ENCODE measurements at regions not wholly inside any gene's neighbourhood (a gene's known extent, or its start where the extent isn't known, plus 50 kb on each side); places are given as distances from the start of the nearest gene placed in this dataset.

DNA sequence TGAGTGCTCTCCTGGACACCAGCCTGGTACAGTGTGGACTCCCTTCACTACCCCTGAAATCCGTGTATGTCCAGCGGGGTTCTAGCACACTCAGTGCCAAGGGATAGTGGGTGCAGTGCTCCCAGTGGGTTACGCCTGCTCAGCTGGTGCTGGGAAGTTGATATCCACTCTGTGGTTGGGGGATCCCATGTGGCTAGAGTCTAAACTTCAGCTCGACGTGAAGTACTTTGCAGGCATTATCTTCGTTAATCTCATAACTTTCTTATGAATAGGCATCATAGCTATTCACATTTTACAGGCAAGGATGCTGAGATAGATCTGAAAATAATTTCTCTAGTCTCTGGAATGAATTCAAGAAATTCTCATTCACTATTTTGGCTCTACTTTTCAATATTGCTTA lies 433.2 kb upstream of the HTR2A start:
- H3K4me3 ChIP-seq (ENCODE audit: control extremely low read depth in 1 of 5, extremely low read depth in 1 of 5, insufficient read depth in 1 of 5, low read depth in 2 of 5, low read length in 4 of 5), result no peak overlapping the region
- H3K4me1 ChIP-seq (ENCODE audit: control insufficient read depth in 2 of 2, insufficient read depth in 2 of 2, low read length in 2 of 2), result no peaks in the 10 kb centered on the region
- no peaks in the 10 kb centered on the region for H3K36me3 ChIP-seq (replicated peaks in 1 of 2; ENCODE audit: control extremely low read depth in 1 of 2, control insufficient read depth in 1 of 2, extremely low read depth in 1 of 2, insufficient read depth in 2 of 2, low read length in 1 of 2)
- WGBS (ENCODE audit: insufficient coverage), result 85% methylated on average over 3 of the region's 6 CpGs
- H3K27ac Mint-ChIP-seq, result no peak overlapping the region
- DNase-seq, result no peak
- H3K9ac ChIP-seq (ENCODE audit: low read length), result no peak overlapping the region
- H4K20me1 ChIP-seq (ENCODE audit: control insufficient read depth, insufficient read depth, low read length, poor library complexity, severe bottlenecking), result no peaks in the 10 kb centered on the region
- H3K27me3 Mint-ChIP-seq, result peaks cover 4% of the 10 kb centered on the region
- POLR2A ChIA-PET, result no interaction called here
- CTCF ChIA-PET, result no interaction called here
- H3K27me3 ChIP-seq (replicated peaks in 1 of 4; ENCODE audit: control extremely low read depth in 1 of 4, control insufficient read depth in 3 of 4, insufficient read depth in 4 of 4, low read length in 3 of 4), result no peaks in the 10 kb centered on the region
- no peak for ATAC-seq (ENCODE audit: low read depth)
- H3K4me2 ChIP-seq (replicated peaks; ENCODE audit: low read depth, low read length, poor library complexity, severe bottlenecking), result no peak overlapping the region
- H3K9me3 Mint-ChIP-seq (ENCODE audit: insufficient read depth), result no peaks in the 10 kb centered on the region
- no peak overlapping the region for H3K27ac ChIP-seq (ENCODE audit: low read length in 2 of 2)
- intact Hi-C loops (cut with micrococcal nuclease), result no loop called here
- no peak overlapping the region for H2AFZ ChIP-seq (ENCODE audit: insufficient read depth, low read depth, low read length, poor library complexity, severe bottlenecking)
- H3K4me1 Mint-ChIP-seq, result no peaks in the 10 kb centered on the region
- no peaks in the 10 kb centered on the region for H3K79me2 ChIP-seq (ENCODE audit: control insufficient read depth, insufficient read depth, low read length)
- no peak for TF ChIP-seq EZH2 (IDR thresholded peaks at IDR 0.05; ENCODE audit: borderline replicate concordance, insufficient read depth, low read depth, low read length, poor library complexity, severe bottlenecking)
- TF ChIP-seq, protein P1, sequence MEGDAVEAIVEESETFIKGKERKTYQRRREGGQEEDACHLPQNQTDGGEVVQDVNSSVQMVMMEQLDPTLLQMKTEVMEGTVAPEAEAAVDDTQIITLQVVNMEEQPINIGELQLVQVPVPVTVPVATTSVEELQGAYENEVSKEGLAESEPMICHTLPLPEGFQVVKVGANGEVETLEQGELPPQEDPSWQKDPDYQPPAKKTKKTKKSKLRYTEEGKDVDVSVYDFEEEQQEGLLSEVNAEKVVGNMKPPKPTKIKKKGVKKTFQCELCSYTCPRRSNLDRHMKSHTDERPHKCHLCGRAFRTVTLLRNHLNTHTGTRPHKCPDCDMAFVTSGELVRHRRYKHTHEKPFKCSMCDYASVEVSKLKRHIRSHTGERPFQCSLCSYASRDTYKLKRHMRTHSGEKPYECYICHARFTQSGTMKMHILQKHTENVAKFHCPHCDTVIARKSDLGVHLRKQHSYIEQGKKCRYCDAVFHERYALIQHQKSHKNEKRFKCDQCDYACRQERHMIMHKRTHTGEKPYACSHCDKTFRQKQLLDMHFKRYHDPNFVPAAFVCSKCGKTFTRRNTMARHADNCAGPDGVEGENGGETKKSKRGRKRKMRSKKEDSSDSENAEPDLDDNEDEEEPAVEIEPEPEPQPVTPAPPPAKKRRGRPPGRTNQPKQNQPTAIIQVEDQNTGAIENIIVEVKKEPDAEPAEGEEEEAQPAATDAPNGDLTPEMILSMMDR (IDR thresholded peaks at IDR 0.05), result no peak
- no peak overlapping the region for H3K4me3 Mint-ChIP-seq
- H3K9me3 ChIP-seq (ENCODE audit: control extremely low read depth in 1 of 3, control insufficient read depth in 2 of 3, insufficient read depth in 1 of 3, low read length in 2 of 3), result no peaks in the 10 kb centered on the region

DNA sequence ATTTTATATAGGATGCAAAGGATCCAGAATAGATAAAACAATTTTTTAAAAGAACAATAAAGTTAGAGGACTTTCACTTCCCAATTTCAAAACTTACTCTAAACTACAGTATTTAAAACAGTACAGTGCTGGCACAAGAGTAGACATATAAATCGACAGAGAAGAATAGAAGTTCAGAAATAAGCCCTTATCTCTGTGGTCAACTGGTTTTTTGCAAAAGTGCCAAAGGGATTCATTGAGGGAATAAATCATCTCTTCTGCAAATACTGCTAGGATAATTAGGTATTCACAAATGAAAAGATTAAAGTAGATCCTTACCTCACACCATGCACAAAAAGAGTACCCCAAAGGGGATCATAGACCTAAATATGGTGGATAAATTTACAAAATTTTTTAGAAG lies 431.0 kb upstream of the HTR2A start:
- Mint-ChIP-seq H3K27me3 (peaks cover 4% of the 10 kb centered on the region), H3K4me1 (no peaks in the 10 kb centered on the region), H3K9me3 (ENCODE audit: insufficient read depth) (no peaks in the 10 kb centered on the region), H3K27ac (no peak overlapping the region), H3K4me3 (no peak overlapping the region)
- H3K4me3 ChIP-seq (ENCODE audit: control extremely low read depth in 1 of 5, extremely low read depth in 1 of 5, insufficient read depth in 1 of 5, low read depth in 2 of 5, low read length in 4 of 5), result no peak overlapping the region
- no peak overlapping the region for H3K4me2 ChIP-seq (replicated peaks; ENCODE audit: low read depth, low read length, poor library complexity, severe bottlenecking)
- no peaks in the 10 kb centered on the region for H3K9me3 ChIP-seq (ENCODE audit: control extremely low read depth in 1 of 3, control insufficient read depth in 2 of 3, insufficient read depth in 1 of 3, low read length in 2 of 3)
- no peaks in the 10 kb centered on the region for H3K79me2 ChIP-seq (ENCODE audit: control insufficient read depth, insufficient read depth, low read length)
- no peaks in the 10 kb centered on the region for H3K27me3 ChIP-seq (replicated peaks in 1 of 4; ENCODE audit: control extremely low read depth in 1 of 4, control insufficient read depth in 3 of 4, insufficient read depth in 4 of 4, low read length in 3 of 4)
- ATAC-seq (ENCODE audit: low read depth), result no peak
- TF ChIP-seq EZH2 (IDR thresholded peaks at IDR 0.05; ENCODE audit: borderline replicate concordance, insufficient read depth, low read depth, low read length, poor library complexity, severe bottlenecking), result no peak
- TF ChIP-seq, protein P1 (IDR thresholded peaks at IDR 0.05), result no peak
- H3K9ac ChIP-seq (ENCODE audit: low read length), result no peak overlapping the region
- H4K20me1 ChIP-seq (ENCODE audit: control insufficient read depth, insufficient read depth, low read length, poor library complexity, severe bottlenecking), result no peaks in the 10 kb centered on the region
- no CpG with 5 or more reads among the region's 1 CpG for WGBS (ENCODE audit: insufficient coverage)
- no peak overlapping the region for H2AFZ ChIP-seq (ENCODE audit: insufficient read depth, low read depth, low read length, poor library complexity, severe bottlenecking)
- POLR2A ChIA-PET, result no interaction called here
- no peak overlapping the region for H3K27ac ChIP-seq (ENCODE audit: low read length in 2 of 2)
- CTCF ChIA-PET, result no interaction called here
- intact Hi-C loops (cut with micrococcal nuclease), result no loop called here
- DNase-seq, result no peak
- no peaks in the 10 kb centered on the region for H3K4me1 ChIP-seq (ENCODE audit: control insufficient read depth in 2 of 2, insufficient read depth in 2 of 2, low read length in 2 of 2)
- no peaks in the 10 kb centered on the region for H3K36me3 ChIP-seq (replicated peaks in 1 of 2; ENCODE audit: control extremely low read depth in 1 of 2, control insufficient read depth in 1 of 2, extremely low read depth in 1 of 2, insufficient read depth in 2 of 2, low read length in 1 of 2)

Measured in B cell (primary cell).